Neural progenitor cell (in vitro differentiated cells): ENCODE measurements at regions not wholly inside any gene's neighbourhood (a gene's known extent, or its start where the extent isn't known, plus 50 kb on each side); places are given as distances from the start of the nearest gene placed in this dataset.

Source experiments
- DNase-seq: peaks from one replicate; pipeline ENCODE4 v3.0.0-alpha.2; 2016; ENCODE audit warnings: low spot score
- H2AFZ ChIP-seq: fragments of 200-600 bp; sonication (generic); replicated peaks from 2 replicates; pipeline ENCODE4 v1.6.1; 2016; ENCODE audit warnings: antibody characterized with exemption
- H3F3A ChIP-seq: fragments of 200-600 bp; sonication (generic); 2 replicates; pipeline ENCODE4 v1.6.1; 2016; ENCODE audit warnings: antibody characterized with exemption, low read depth
- H3K27ac ChIP-seq: fragments of 200-600 bp; sonication (generic); 2 replicates; pipeline ENCODE4 v1.5.1; 2016; ENCODE audit warnings: mild to moderate bottlenecking
- H3K27me3 ChIP-seq: fragments of 200-600 bp; sonication (generic); 2 replicates; pipeline ENCODE4 v1.6.1; 2016; ENCODE audit warnings: mild to moderate bottlenecking, moderate library complexity
- H3K36me3 ChIP-seq: fragments of 200-600 bp; sonication (generic); 2 replicates; pipeline ENCODE4 v1.5.1; 2016
- H3K4me1 ChIP-seq: fragments of 200-600 bp; sonication (generic); 2 replicates; pipeline ENCODE4 v1.6.1; 2016; ENCODE audit warnings: mixed run types
- H3K4me2 ChIP-seq: fragments of 200-600 bp; sonication (generic); 2 replicates; pipeline ENCODE4 v1.6.1; 2016
- H3K4me3 ChIP-seq: fragments of 200-600 bp; sonication (generic); 2 replicates; pipeline ENCODE4 v1.5.1; 2016
- H3K79me2 ChIP-seq: fragments of 200-600 bp; sonication (generic); 2 replicates; pipeline ENCODE4 v1.6.1; 2016; ENCODE audit warnings: low read depth
- H3K9ac ChIP-seq: fragments of 200-600 bp; sonication (generic); 2 replicates; pipeline ENCODE4 v1.6.1; 2016
- H3K9me3 ChIP-seq: fragments of 200-600 bp; sonication (generic); 2 replicates; pipeline ENCODE4 v1.5.1; 2016; ENCODE audit warnings: low read depth
- H4K20me1 ChIP-seq: fragments of 200-600 bp; sonication (generic); 2 replicates; pipeline ENCODE4 v1.6.1; 2016; ENCODE audit warnings: low read depth
- H3K27ac Mint-ChIP-seq: 3 replicates; pipeline ENCODE4 v1.8.0; 2021; ENCODE audit warnings: mixed read lengths
- H3K27me3 Mint-ChIP-seq: 2 replicates; pipeline ENCODE4 v1.8.0; 2022; ENCODE audit warnings: low read depth, mild to moderate bottlenecking, inconsistent platforms, moderate library complexity, mixed read lengths; ENCODE audit not compliant: insufficient read depth
- H3K36me3 Mint-ChIP-seq: 3 replicates; pipeline ENCODE4 v1.8.0; 2021; ENCODE audit warnings: mixed read lengths
- H3K4me1 Mint-ChIP-seq: 3 replicates; pipeline ENCODE4 v1.8.0; 2021; ENCODE audit warnings: mixed read lengths
- H3K4me3 Mint-ChIP-seq: 3 replicates; pipeline ENCODE4 v1.8.0; 2021; ENCODE audit warnings: mild to moderate bottlenecking, moderate library complexity, mixed read lengths
- H3K9me3 Mint-ChIP-seq: 3 replicates; pipeline ENCODE4 v1.8.0; 2020; ENCODE audit warnings: mixed read lengths
- EZH2 ChIP-seq: fragments of 200-600 bp; sonication (generic); IDR thresholded peaks from 2 replicates; pipeline ENCODE4 v1.6.1; 2017; ENCODE audit warnings: antibody characterized with exemption, mild to moderate bottlenecking, moderate library complexity
- EZH2phosphoT487 ChIP-seq: fragments of 200-600 bp; sonication (generic); IDR thresholded peaks from 2 replicates; pipeline ENCODE4 v1.6.1; 2017; ENCODE audit warnings: antibody characterized with exemption
- TF ChIP-seq, protein P1 (sequence below): fragments of 200-600 bp; sonication (generic); IDR thresholded peaks from 2 replicates; pipeline ENCODE4 v1.5.1; 2017; ENCODE audit warnings: antibody characterized with exemption, mild to moderate bottlenecking

DNA sequence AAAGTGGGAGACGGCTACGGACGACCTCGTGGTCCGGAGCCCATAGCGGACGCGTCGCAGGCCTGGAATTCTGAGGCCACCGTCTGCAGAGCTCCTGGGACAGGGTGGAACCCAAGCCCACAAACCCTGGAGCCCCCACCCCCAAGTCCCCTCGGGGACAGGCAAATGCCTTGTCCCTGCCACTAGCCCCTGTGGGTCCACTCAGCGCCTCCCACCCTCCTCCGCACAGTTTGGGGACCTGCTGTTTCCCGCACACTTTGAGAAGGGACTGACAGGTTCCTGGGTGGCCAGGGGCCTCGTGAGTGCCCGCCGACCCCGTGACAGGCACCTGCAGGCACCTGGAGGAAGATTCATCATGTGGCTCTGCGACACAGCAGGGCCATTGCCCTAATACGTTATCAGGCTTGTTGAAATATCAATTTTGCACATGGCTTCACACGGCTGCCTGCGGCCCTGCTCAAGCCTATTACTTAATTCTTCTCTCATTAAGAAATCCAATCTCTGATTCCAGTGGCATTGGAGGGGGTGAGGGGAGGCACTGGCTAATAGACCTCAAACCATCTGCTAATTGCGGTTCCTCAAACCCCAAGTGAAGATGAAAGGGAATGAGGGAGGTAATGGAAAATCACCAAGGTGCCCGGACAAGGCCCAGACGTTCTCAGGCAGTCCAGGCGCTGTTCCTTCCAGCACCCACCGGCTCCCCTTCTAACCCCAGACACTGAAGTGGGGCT is 672.5 kb downstream of the BRD1 start:
- Histone ChIP-seq H3F3A (no peaks in the 10 kb centered on the region), H3K4me3 (no peak overlapping the region), H3K4me2 (no peak overlapping the region), H4K20me1 (no peaks in the 10 kb centered on the region), H3K27me3 (no peaks in the 10 kb centered on the region), H3K9ac (no peak overlapping the region), H3K27ac (no peak overlapping the region), H3K4me1 (peaks cover 18% of the 10 kb centered on the region), H2AFZ (no peak overlapping the region), H3K9me3 (no peaks in the 10 kb centered on the region), H3K36me3 (no peaks in the 10 kb centered on the region), H3K79me2 (no peaks in the 10 kb centered on the region)
- TF ChIP-seq EZH2 (no peak), EZH2phosphoT487 (no peak)
- TF ChIP-seq, protein P1, sequence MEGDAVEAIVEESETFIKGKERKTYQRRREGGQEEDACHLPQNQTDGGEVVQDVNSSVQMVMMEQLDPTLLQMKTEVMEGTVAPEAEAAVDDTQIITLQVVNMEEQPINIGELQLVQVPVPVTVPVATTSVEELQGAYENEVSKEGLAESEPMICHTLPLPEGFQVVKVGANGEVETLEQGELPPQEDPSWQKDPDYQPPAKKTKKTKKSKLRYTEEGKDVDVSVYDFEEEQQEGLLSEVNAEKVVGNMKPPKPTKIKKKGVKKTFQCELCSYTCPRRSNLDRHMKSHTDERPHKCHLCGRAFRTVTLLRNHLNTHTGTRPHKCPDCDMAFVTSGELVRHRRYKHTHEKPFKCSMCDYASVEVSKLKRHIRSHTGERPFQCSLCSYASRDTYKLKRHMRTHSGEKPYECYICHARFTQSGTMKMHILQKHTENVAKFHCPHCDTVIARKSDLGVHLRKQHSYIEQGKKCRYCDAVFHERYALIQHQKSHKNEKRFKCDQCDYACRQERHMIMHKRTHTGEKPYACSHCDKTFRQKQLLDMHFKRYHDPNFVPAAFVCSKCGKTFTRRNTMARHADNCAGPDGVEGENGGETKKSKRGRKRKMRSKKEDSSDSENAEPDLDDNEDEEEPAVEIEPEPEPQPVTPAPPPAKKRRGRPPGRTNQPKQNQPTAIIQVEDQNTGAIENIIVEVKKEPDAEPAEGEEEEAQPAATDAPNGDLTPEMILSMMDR: no peak
- Mint-ChIP-seq H3K4me1 (peaks cover 19% of the 10 kb centered on the region), H3K27me3 (peaks cover 11% of the 10 kb centered on the region), H3K4me3 (no peak overlapping the region), H3K27ac (no peak overlapping the region), H3K9me3 (no peaks in the 10 kb centered on the region), H3K36me3 (no peaks in the 10 kb centered on the region)
- DNase-seq: no peak

DNA sequence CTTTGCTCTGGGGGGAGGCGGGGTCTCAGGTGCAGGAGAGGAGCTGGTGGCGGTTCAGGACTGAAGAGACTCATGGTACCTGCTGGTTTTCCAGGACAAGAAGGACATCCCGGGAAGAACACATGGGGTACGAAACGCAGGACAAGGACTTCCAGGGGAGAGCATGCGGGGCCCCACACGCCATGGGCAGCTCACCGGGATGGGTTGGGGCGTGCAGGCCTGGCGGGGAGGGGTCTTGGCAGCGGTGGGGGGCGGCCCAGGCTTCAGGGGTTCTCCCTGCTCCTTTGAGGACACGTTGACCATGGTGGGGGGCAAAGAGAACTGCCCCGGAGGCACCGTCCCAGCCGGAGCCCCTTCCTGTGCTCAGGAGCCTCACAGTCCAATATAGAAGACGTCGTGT is 673.2 kb downstream of the BRD1 start:
- TF ChIP-seq, protein P1: no peak
- Mint-ChIP-seq H3K36me3 (no peaks in the 10 kb centered on the region), H3K4me3 (no peak overlapping the region), H3K4me1 (peaks cover 19% of the 10 kb centered on the region), H3K27me3 (peaks cover 11% of the 10 kb centered on the region), H3K27ac (no peak overlapping the region), H3K9me3 (no peaks in the 10 kb centered on the region)
- no peaks in the 10 kb centered on the region for H3K9me3 ChIP-seq
- H3K79me2 ChIP-seq: no peaks in the 10 kb centered on the region
- no peaks in the 10 kb centered on the region for H3K36me3 ChIP-seq
- no peaks in the 10 kb centered on the region for H3F3A ChIP-seq
- no peak overlapping the region for H3K4me2 ChIP-seq
- no peak overlapping the region for H2AFZ ChIP-seq
- DNase-seq: no peak
- no peaks in the 10 kb centered on the region for H3K27me3 ChIP-seq
- H4K20me1 ChIP-seq: no peaks in the 10 kb centered on the region
- H3K27ac ChIP-seq: no peak overlapping the region
- peaks cover 18% of the 10 kb centered on the region for H3K4me1 ChIP-seq
- no peak overlapping the region for H3K9ac ChIP-seq
- no peak overlapping the region for H3K4me3 ChIP-seq

DNA sequence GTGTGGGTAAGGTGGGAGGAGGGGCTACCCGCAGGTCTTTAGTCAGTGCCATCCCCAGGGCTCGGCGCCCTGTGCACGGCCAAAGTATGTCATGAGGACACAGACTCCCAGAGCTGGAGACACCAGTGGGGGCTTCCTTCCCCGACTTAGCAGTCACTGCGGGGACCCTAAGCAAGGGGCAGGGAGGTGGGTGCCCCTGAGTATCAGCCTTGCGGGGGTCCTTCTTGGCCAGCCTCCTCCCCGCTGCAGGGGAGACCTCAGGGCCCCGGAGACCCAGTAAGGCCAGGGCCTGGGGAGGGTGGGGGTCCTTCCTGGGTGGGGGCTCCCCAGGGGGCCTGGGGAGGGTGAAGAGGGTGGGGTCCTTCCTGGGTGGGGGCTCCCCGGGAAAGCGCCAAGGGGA is 673.8 kb downstream of the BRD1 start:
- Histone ChIP-seq H3K79me2 (no peaks in the 10 kb centered on the region), H3K27me3 (no peaks in the 10 kb centered on the region), H3K9me3 (no peaks in the 10 kb centered on the region), H3K4me2 (no peak overlapping the region), H3K4me3 (no peak overlapping the region), H2AFZ (no peak overlapping the region), H3K9ac (no peak overlapping the region), H3K36me3 (no peaks in the 10 kb centered on the region), H3K27ac (no peak overlapping the region), H3K4me1 (peaks cover 18% of the 10 kb centered on the region), H3F3A (no peaks in the 10 kb centered on the region), H4K20me1 (no peaks in the 10 kb centered on the region)
- Mint-ChIP-seq H3K27me3 (peaks cover 11% of the 10 kb centered on the region), H3K4me1 (peaks cover 21% of the 10 kb centered on the region), H3K36me3 (no peaks in the 10 kb centered on the region), H3K4me3 (no peak overlapping the region), H3K27ac (no peak overlapping the region), H3K9me3 (no peaks in the 10 kb centered on the region)
- DNase-seq: no peak
- TF ChIP-seq, protein P1: no peak
- TF ChIP-seq EZH2 (no peak), EZH2phosphoT487 (no peak)
